DOHH2 (cell line): ENCODE measurements at regions not wholly inside any gene's neighbourhood (a gene's known extent, or its start where the extent isn't known, plus 50 kb on each side); places are given as distances from the start of the nearest gene placed in this dataset.

ENCODE experiments used
- EZH2phosphoT487 ChIP-seq: fragments of 200-600 bp; sonication (generic); IDR thresholded peaks from 2 replicates; pipeline ENCODE4 v1.6.1; 2017; ENCODE audit warnings: borderline replicate concordance, mild to moderate bottlenecking, antibody characterized with exemption, low read length, moderate library complexity, mixed read lengths
- TF ChIP-seq, protein P1 (sequence below): fragments of 200-600 bp; sonication (generic); IDR thresholded peaks from one replicate; pipeline ENCODE4 v1.5.1; 2014; ENCODE audit warnings: antibody characterized with exemption, mild to moderate bottlenecking, low read depth, low read length; ENCODE audit not compliant: poor library complexity, severe bottlenecking

DNA sequence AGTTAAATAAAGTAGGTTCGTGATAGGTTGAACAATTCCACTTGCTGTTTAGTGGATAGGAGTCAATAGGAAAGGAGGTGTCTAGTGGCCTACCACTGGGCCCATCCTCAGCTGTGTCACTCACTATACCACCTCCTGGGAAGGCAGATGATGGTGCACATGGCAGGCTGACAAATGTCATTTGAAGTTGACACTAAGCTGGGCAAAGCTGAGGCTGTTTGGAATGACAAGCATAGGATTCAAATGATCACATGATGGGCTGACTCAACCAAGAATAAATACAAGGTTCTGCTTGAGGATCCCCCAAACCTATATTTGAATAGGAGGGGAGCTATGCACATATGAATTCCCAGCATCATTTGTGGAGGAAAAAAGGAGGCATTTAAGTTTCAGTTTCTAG, 489.8 kb downstream of the RPS24 start:
- TF ChIP-seq, protein P1, sequence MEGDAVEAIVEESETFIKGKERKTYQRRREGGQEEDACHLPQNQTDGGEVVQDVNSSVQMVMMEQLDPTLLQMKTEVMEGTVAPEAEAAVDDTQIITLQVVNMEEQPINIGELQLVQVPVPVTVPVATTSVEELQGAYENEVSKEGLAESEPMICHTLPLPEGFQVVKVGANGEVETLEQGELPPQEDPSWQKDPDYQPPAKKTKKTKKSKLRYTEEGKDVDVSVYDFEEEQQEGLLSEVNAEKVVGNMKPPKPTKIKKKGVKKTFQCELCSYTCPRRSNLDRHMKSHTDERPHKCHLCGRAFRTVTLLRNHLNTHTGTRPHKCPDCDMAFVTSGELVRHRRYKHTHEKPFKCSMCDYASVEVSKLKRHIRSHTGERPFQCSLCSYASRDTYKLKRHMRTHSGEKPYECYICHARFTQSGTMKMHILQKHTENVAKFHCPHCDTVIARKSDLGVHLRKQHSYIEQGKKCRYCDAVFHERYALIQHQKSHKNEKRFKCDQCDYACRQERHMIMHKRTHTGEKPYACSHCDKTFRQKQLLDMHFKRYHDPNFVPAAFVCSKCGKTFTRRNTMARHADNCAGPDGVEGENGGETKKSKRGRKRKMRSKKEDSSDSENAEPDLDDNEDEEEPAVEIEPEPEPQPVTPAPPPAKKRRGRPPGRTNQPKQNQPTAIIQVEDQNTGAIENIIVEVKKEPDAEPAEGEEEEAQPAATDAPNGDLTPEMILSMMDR = no peak
- no peak for TF ChIP-seq EZH2phosphoT487
